Testis (tissue), 2 donors: ENCODE measurements at regions not wholly inside any gene's neighbourhood (a gene's known extent, or its start where the extent isn't known, plus 50 kb on each side); places are given as distances from the start of the nearest gene placed in this dataset.
"Not testable (repeated sequence)": the region's sequence is repeated elsewhere in the genome, so short reads cannot be mapped to it uniquely, and the experiment has no call there.

Source experiments
- DNase-seq: peaks from one replicate; pipeline ENCODE4 v3.0.0-alpha.2; 2019
- H3K27ac ChIP-seq, 2 donors: fragments of 200-600 bp; sonication (generic); one replicate each; pipeline ENCODE4 v1.5.1; 2019
- H3K27me3 ChIP-seq: fragments of 200-600 bp; sonication (generic); one replicate; pipeline ENCODE4 v1.5.1; 2019
- H3K36me3 ChIP-seq: fragments of 200-600 bp; sonication (generic); one replicate; pipeline ENCODE4 v1.5.1; 2017; ENCODE audit warnings: low read depth; ENCODE audit errors: missing control alignments
- H3K4me1 ChIP-seq: fragments of 200-600 bp; sonication (generic); one replicate; pipeline ENCODE4 v1.5.1; 2019
- H3K4me3 ChIP-seq, 2 donors: fragments of 200-600 bp; sonication (generic); one replicate each; pipeline ENCODE4 v1.5.1; 2017 to 2019
- H3K9me3 ChIP-seq: fragments of 200-600 bp; sonication (generic); one replicate; pipeline ENCODE4 v1.5.1; 2017
- CTCF ChIP-seq, 3 experiments: fragments of 450-650 bp in 2 of 3; fragments of 200-600 bp in 1 of 3; sonication (generic) in 1 of 3; IDR thresholded peaks; one replicate each; pipeline ENCODE4 v1.5.1; 2016 to 2019; ENCODE audit warnings: antibody characterized with exemption in 3 of 3, mild to moderate bottlenecking in 2 of 3, moderate library complexity in 1 of 3
- POLR2A ChIP-seq: fragments of 450-650 bp; IDR thresholded peaks from one replicate; pipeline ENCODE4 v1.6.1; 2017; ENCODE audit warnings: antibody characterized with exemption, mild to moderate bottlenecking, moderate library complexity
- WGBS, 2 donors: methylation state at CpG; one replicate each; pipeline ENCODE4 v1.1.5; 2018; 5-methylcytosine and 5-hydroxymethylcytosine counted together
- intact Hi-C: fragments of 100-400 bp; cut with DNase I; formaldehyde crosslinking; loops from one replicate; pipeline ENCODE4 v1.15.1; 2023; ENCODE audit warnings: low total_unique reads

- Histone ChIP-seq H3K9me3 (no peaks in the 10 kb centered on the region), H3K36me3 (no peaks in the 10 kb centered on the region), H3K27me3 (no peaks in the 10 kb centered on the region), H3K4me3 (no peak overlapping the region), H3K4me1 (no peaks in the 10 kb centered on the region), H3K27ac (no peak overlapping the region)
- intact Hi-C loops = no loop called here
- no peak for TF ChIP-seq CTCF (IDR thresholded peaks at IDR 0.05)
- TF ChIP-seq POLR2A = no peak
- no peak for DNase-seq
- 91 to 92% methylated on average over 4 of the region's 4 CpGs for WGBS, 2 donors
Observed at GRCh38 chr10:121326905-121327304, 271.3 kb downstream of the FGFR2 start.

GRCh38 chr10:121327727-121328126 is 270.5 kb downstream of the FGFR2 start:
- no peak for TF ChIP-seq POLR2A
- 33 to 100% methylated on average over 1 of the region's 1 CpG for WGBS, 2 donors
- no peaks in the 10 kb centered on the region for H3K36me3 ChIP-seq
- H3K4me3 ChIP-seq = no peak overlapping the region
- H3K9me3 ChIP-seq = no peaks in the 10 kb centered on the region
- no peak for DNase-seq
- no peak overlapping the region for H3K27ac ChIP-seq
- intact Hi-C loops = no loop called here
- no peaks in the 10 kb centered on the region for H3K4me1 ChIP-seq
- H3K27me3 ChIP-seq = no peaks in the 10 kb centered on the region

- intact Hi-C loops, H3K27me3 ChIP-seq, H3K4me1 ChIP-seq, H3K4me3 ChIP-seq, H3K36me3 ChIP-seq, DNase-seq, H3K27ac ChIP-seq, H3K9me3 ChIP-seq: not testable (repeated sequence)
- 90 to 94% methylated on average over 4 of the region's 4 CpGs for WGBS, 2 donors
Observed at GRCh38 chr10:121329631-121330030, 268.6 kb downstream of the FGFR2 start.

- no peaks in the 10 kb centered on the region for H3K9me3 ChIP-seq
- no peak overlapping the region for H3K27ac ChIP-seq
- TF ChIP-seq CTCF (IDR thresholded peaks at IDR 0.05) (no peak), POLR2A (no peak)
- intact Hi-C loops = no loop called here
- no peaks in the 10 kb centered on the region for H3K27me3 ChIP-seq
- no peaks in the 10 kb centered on the region for H3K4me1 ChIP-seq
- H3K36me3 ChIP-seq = no peaks in the 10 kb centered on the region
- WGBS, 2 donors = 64 to 82% methylated on average over 1 of the region's 1 CpG
- no peak for DNase-seq
- no peak overlapping the region for H3K4me3 ChIP-seq
Observed at GRCh38 chr10:121330563-121330962, 267.7 kb downstream of the FGFR2 start.

GRCh38 chr10:121332353-121332752 is 265.9 kb downstream of the FGFR2 start:
- Histone ChIP-seq H3K36me3 (no peaks in the 10 kb centered on the region), H3K4me1 (no peaks in the 10 kb centered on the region), H3K4me3 (no peak overlapping the region), H3K27me3 (no peaks in the 10 kb centered on the region), H3K9me3 (no peaks in the 10 kb centered on the region), H3K27ac (no peak overlapping the region)
- TF ChIP-seq CTCF (IDR thresholded peaks at IDR 0.05) (no peak), POLR2A (no peak)
- 91 to 92% methylated on average over 1 of the region's 1 CpG for WGBS, 2 donors
- DNase-seq = no peak
- intact Hi-C loops = no loop called here

- H3K4me3 ChIP-seq = no peak overlapping the region
- no peaks in the 10 kb centered on the region for H3K36me3 ChIP-seq
- H3K27ac ChIP-seq = no peak overlapping the region
- intact Hi-C loops = no loop called here
- no peaks in the 10 kb centered on the region for H3K4me1 ChIP-seq
- H3K27me3 ChIP-seq = no peaks in the 10 kb centered on the region
- TF ChIP-seq CTCF (IDR thresholded peaks at IDR 0.05) (no peak), POLR2A (no peak)
- H3K9me3 ChIP-seq = no peaks in the 10 kb centered on the region
- DNase-seq = no peak
- WGBS, 2 donors = 80 to 85% methylated on average over 5 of the region's 5 CpGs
Observed at GRCh38 chr10:121332829-121333765, 265.1 kb downstream of the FGFR2 start.
